GM18505 (cell line): ENCODE measurements at regions not wholly inside any gene's neighbourhood (a gene's known extent, or its start where the extent isn't known, plus 50 kb on each side); places are given as distances from the start of the nearest gene placed in this dataset.

Source experiments
- ATAC-seq: cut with Tn5 transposase; IDR thresholded peaks from one replicate; pipeline ENCODE4 v1.9.1; 2021; ENCODE audit not compliant: unreplicated experiment
- POLR2A ChIP-seq: IDR thresholded peaks from 4 replicates; pipeline ENCODE4 v1.6.1; 2011; ENCODE audit warnings: borderline replicate concordance; ENCODE audit not compliant: insufficient read depth, insufficient read length; ENCODE audit errors: extremely low read depth

GRCh38 chr3:102170545-102170944 lies 264.3 kb upstream of the ZPLD1 start:
- no peak for TF ChIP-seq POLR2A

GRCh38 chr3:102174312-102174712 lies 260.5 kb upstream of the ZPLD1 start:
- no peak for ATAC-seq
- TF ChIP-seq POLR2A: no peak

More at GRCh38 chr3:102170545-102170944, 264.3 kb upstream of the ZPLD1 start:
- ATAC-seq: no peak

- no peak for TF ChIP-seq POLR2A
Observed at GRCh38 chr3:102174832-102175374, 259.9 kb upstream of the ZPLD1 start.

GRCh38 chr3:102176333-102177050 lies 258.3 kb upstream of the ZPLD1 start:
- no peak for TF ChIP-seq POLR2A
- ATAC-seq: no peak

More at GRCh38 chr3:102174832-102175374, 259.9 kb upstream of the ZPLD1 start:
- ATAC-seq: no peak

GRCh38 chr3:102177075-102177755 lies 257.6 kb upstream of the ZPLD1 start:
- ATAC-seq: no peak
- TF ChIP-seq POLR2A: no peak

- no peak for ATAC-seq
- no peak for TF ChIP-seq POLR2A
Observed at GRCh38 chr3:102178817-102179216, 256.0 kb upstream of the ZPLD1 start.

- ATAC-seq: peak; percentile 78
- TF ChIP-seq POLR2A: no peak
Observed at GRCh38 chr3:102179326-102180177, 255.3 kb upstream of the ZPLD1 start.

GRCh38 chr3:102180280-102180931 lies 254.4 kb upstream of the ZPLD1 start:
- no peak for TF ChIP-seq POLR2A
- peak; percentile 23 for ATAC-seq

- ATAC-seq: no peak
- no peak for TF ChIP-seq POLR2A
Observed at GRCh38 chr3:102181175-102181920, 253.5 kb upstream of the ZPLD1 start.

- no peak for TF ChIP-seq POLR2A
- no peak for ATAC-seq
Observed at GRCh38 chr3:102182162-102182561, 252.7 kb upstream of the ZPLD1 start.

GRCh38 chr3:102183186-102183585 lies 251.6 kb upstream of the ZPLD1 start:
- no peak for TF ChIP-seq POLR2A
- no peak for ATAC-seq

GRCh38 chr3:102183623-102184022 lies 251.2 kb upstream of the ZPLD1 start:
- TF ChIP-seq POLR2A: no peak
- ATAC-seq: no peak

- TF ChIP-seq POLR2A: no peak
- no peak for ATAC-seq
Observed at GRCh38 chr3:102189541-102189940, 245.3 kb upstream of the ZPLD1 start.
